ENCODE measurements at regions not wholly inside any gene's neighbourhood (a gene's known extent, or its start where the extent isn't known, plus 50 kb on each side); places are given as distances from the start of the nearest gene placed in this dataset.

DNA sequence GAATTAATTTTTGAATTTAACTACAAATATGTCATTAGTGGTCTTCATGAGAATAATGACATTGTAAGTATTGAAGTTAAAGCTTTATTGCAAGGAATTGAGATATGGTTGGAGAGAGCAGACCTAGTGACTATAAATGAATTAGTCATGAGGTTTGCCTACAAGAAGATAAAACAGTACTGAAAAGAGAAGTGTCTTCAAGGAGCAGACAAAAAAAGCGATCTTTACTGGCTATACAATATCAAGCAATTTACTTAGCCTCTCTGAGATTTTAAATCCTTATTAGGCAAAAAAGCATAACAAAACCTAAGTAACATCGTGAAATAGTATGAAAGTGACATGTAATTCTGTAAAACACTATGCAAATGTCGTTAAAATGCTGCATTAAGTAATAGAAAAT, 435.1 kb upstream of the PCDH20 start:
- TF ChIP-seq, protein P1, sequence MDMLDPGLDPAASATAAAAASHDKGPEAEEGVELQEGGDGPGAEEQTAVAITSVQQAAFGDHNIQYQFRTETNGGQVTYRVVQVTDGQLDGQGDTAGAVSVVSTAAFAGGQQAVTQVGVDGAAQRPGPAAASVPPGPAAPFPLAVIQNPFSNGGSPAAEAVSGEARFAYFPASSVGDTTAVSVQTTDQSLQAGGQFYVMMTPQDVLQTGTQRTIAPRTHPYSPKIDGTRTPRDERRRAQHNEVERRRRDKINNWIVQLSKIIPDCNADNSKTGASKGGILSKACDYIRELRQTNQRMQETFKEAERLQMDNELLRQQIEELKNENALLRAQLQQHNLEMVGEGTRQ (IDR thresholded peaks at IDR 0.05; ENCODE audit: low read depth, low read length) = no peak
- TF ChIP-seq, protein P1 (CRISPR knock-in tag; IDR thresholded peaks at IDR 0.05; ENCODE audit: borderline replicate concordance) = no peak
- TF ChIP-seq RBM39 (IDR thresholded peaks at IDR 0.05; ENCODE audit: low read depth, low read length, poor library complexity, severe bottlenecking) = no peak
- TF ChIP-seq POLR2AphosphoS5 (IDR thresholded peaks at IDR 0.05; ENCODE audit: low read depth, low read length) = no peak
- TF ChIP-seq FOSL1 (CRISPR knock-in tag; IDR thresholded peaks at IDR 0.05; ENCODE audit: borderline replicate concordance) = no peak
- TF ChIP-seq GTF2F1 (IDR thresholded peaks at IDR 0.05; ENCODE audit: low read length) = no peak
- no peak for TF ChIP-seq EP300 (IDR thresholded peaks at IDR 0.05; ENCODE audit: low read depth in 2 of 2, low read length in 2 of 2)
- no peak for TF ChIP-seq EP300 (CRISPR knock-in tag; IDR thresholded peaks at IDR 0.05; ENCODE audit: borderline replicate concordance)
- TF ChIP-seq, protein P2, sequence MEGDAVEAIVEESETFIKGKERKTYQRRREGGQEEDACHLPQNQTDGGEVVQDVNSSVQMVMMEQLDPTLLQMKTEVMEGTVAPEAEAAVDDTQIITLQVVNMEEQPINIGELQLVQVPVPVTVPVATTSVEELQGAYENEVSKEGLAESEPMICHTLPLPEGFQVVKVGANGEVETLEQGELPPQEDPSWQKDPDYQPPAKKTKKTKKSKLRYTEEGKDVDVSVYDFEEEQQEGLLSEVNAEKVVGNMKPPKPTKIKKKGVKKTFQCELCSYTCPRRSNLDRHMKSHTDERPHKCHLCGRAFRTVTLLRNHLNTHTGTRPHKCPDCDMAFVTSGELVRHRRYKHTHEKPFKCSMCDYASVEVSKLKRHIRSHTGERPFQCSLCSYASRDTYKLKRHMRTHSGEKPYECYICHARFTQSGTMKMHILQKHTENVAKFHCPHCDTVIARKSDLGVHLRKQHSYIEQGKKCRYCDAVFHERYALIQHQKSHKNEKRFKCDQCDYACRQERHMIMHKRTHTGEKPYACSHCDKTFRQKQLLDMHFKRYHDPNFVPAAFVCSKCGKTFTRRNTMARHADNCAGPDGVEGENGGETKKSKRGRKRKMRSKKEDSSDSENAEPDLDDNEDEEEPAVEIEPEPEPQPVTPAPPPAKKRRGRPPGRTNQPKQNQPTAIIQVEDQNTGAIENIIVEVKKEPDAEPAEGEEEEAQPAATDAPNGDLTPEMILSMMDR (CRISPR knock-in tag; IDR thresholded peaks at IDR 0.05) = no peak
- no peak for TF ChIP-seq ZFP90 (CRISPR knock-in tag; IDR thresholded peaks at IDR 0.05; ENCODE audit: borderline replicate concordance)
- TF ChIP-seq STAT5B (CRISPR knock-in tag; IDR thresholded peaks at IDR 0.05) = no peak
- TF ChIP-seq KDM6A (CRISPR knock-in tag; IDR thresholded peaks at IDR 0.05; ENCODE audit: low read depth) = no peak
- TF ChIP-seq, protein P3, sequence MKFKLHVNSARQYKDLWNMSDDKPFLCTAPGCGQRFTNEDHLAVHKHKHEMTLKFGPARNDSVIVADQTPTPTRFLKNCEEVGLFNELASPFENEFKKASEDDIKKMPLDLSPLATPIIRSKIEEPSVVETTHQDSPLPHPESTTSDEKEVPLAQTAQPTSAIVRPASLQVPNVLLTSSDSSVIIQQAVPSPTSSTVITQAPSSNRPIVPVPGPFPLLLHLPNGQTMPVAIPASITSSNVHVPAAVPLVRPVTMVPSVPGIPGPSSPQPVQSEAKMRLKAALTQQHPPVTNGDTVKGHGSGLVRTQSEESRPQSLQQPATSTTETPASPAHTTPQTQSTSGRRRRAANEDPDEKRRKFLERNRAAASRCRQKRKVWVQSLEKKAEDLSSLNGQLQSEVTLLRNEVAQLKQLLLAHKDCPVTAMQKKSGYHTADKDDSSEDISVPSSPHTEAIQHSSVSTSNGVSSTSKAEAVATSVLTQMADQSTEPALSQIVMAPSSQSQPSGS (CRISPR knock-in tag; IDR thresholded peaks at IDR 0.05) = no peak
- TF ChIP-seq TBL1XR1 (IDR thresholded peaks at IDR 0.05; ENCODE audit: borderline replicate concordance, low read length, partially characterized antibody) = no peak
